A549 (cell line): ENCODE measurements at regions not wholly inside any gene's neighbourhood (a gene's known extent, or its start where the extent isn't known, plus 50 kb on each side); places are given as distances from the start of the nearest gene placed in this dataset.

Source experiments
- CHD2 ChIP-seq: fragments of 150-350 bp; IDR thresholded peaks from 2 replicates; pipeline ENCODE4 v1.6.1; 2014; ENCODE audit warnings: low read length; ENCODE audit not compliant: partially characterized antibody
- ESRRA ChIP-seq: fragments of 150-350 bp; IDR thresholded peaks from 2 replicates; pipeline ENCODE4 v1.6.1; 2014; ENCODE audit warnings: mild to moderate bottlenecking, low read length, borderline replicate concordance
- KDM5A ChIP-seq: fragments of 200-600 bp; sonication (generic); IDR thresholded peaks from 2 replicates; pipeline ENCODE4 v1.6.1; 2016; ENCODE audit warnings: antibody characterized with exemption, mild to moderate bottlenecking
- MAZ ChIP-seq: fragments of 150-350 bp; IDR thresholded peaks from 2 replicates; pipeline ENCODE4 v1.6.1; 2014; ENCODE audit warnings: antibody characterized with exemption, low read depth, low read length, borderline replicate concordance
- NR3C1 ChIP-seq: fragments of >200 bp; sonication (Bioruptor Twin); formaldehyde crosslinking; IDR thresholded peaks from 3 replicates; pipeline ENCODE4 v1.6.1; 2017
- POLR2A ChIP-seq: IDR thresholded peaks from 2 replicates; pipeline ENCODE4 v1.6.1; 2012; ENCODE audit warnings: mild to moderate bottlenecking, low read length
- RCOR1 ChIP-seq: fragments of 150-350 bp; IDR thresholded peaks from 2 replicates; pipeline ENCODE4 v1.6.1; 2014; ENCODE audit warnings: antibody characterized with exemption, low read length, low read depth
- RFX5 ChIP-seq: fragments of 450-650 bp; IDR thresholded peaks from 2 replicates; pipeline ENCODE4 v1.7.1; 2014; ENCODE audit warnings: antibody characterized with exemption, mild to moderate bottlenecking, moderate library complexity
- TF ChIP-seq, protein P1 (sequence below): fragments of 250-450 bp; sonication (Bioruptor Pico); IDR thresholded peaks from 2 replicates; pipeline ENCODE4 v1.5.0; 2020; ENCODE audit warnings: low read depth, mild to moderate bottlenecking, moderate library complexity
- TF ChIP-seq, protein P2 (sequence below): fragments of >200 bp; sonication (Bioruptor Twin); formaldehyde crosslinking; IDR thresholded peaks from 3 replicates; pipeline ENCODE4 v1.5.1; 2016
- TF ChIP-seq, protein P3 (sequence below): fragments of 450-650 bp; IDR thresholded peaks from 2 replicates; pipeline ENCODE4 v1.6.1; 2014; ENCODE audit warnings: antibody characterized with exemption
- TF ChIP-seq, protein P4 (sequence below): IDR thresholded peaks from 2 replicates; pipeline ENCODE4 v1.6.1; 2012

DNA sequence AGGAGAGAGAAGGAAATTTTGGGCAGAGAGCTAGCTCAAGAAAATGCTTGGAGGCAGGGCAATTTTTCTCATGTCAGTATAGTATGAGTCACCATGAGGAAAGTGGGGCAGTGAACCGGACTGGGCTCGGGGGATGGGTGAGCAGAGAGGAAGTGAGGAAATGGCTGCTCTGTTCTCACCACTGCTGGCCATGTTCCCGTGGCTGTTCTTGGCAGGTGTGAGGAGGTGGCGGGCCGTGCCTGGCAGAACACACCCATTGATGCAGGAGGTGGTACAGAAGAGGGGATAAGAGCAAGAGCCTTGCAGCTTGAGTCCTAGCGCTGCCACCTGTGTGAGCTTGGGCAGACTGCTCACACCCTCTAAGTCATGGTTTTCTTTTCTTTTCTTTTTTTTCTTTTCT, 304.4 kb upstream of the LYZL1 start:
- TF ChIP-seq POLR2A (no peak), CHD2 (no peak), ESRRA (no peak), RCOR1 (no peak), NR3C1 (no peak), MAZ (no peak), RFX5 (no peak), KDM5A (no peak)
- TF ChIP-seq, protein P1, sequence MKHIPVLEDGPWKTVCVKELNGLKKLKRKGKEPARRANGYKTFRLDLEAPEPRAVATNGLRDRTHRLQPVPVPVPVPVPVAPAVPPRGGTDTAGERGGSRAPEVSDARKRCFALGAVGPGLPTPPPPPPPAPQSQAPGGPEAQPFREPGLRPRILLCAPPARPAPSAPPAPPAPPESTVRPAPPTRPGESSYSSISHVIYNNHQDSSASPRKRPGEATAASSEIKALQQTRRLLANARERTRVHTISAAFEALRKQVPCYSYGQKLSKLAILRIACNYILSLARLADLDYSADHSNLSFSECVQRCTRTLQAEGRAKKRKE, result no peak
- TF ChIP-seq, protein P2, sequence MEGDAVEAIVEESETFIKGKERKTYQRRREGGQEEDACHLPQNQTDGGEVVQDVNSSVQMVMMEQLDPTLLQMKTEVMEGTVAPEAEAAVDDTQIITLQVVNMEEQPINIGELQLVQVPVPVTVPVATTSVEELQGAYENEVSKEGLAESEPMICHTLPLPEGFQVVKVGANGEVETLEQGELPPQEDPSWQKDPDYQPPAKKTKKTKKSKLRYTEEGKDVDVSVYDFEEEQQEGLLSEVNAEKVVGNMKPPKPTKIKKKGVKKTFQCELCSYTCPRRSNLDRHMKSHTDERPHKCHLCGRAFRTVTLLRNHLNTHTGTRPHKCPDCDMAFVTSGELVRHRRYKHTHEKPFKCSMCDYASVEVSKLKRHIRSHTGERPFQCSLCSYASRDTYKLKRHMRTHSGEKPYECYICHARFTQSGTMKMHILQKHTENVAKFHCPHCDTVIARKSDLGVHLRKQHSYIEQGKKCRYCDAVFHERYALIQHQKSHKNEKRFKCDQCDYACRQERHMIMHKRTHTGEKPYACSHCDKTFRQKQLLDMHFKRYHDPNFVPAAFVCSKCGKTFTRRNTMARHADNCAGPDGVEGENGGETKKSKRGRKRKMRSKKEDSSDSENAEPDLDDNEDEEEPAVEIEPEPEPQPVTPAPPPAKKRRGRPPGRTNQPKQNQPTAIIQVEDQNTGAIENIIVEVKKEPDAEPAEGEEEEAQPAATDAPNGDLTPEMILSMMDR, result no peak
- TF ChIP-seq, protein P3, sequence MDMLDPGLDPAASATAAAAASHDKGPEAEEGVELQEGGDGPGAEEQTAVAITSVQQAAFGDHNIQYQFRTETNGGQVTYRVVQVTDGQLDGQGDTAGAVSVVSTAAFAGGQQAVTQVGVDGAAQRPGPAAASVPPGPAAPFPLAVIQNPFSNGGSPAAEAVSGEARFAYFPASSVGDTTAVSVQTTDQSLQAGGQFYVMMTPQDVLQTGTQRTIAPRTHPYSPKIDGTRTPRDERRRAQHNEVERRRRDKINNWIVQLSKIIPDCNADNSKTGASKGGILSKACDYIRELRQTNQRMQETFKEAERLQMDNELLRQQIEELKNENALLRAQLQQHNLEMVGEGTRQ, result no peak
- TF ChIP-seq, protein P4, sequence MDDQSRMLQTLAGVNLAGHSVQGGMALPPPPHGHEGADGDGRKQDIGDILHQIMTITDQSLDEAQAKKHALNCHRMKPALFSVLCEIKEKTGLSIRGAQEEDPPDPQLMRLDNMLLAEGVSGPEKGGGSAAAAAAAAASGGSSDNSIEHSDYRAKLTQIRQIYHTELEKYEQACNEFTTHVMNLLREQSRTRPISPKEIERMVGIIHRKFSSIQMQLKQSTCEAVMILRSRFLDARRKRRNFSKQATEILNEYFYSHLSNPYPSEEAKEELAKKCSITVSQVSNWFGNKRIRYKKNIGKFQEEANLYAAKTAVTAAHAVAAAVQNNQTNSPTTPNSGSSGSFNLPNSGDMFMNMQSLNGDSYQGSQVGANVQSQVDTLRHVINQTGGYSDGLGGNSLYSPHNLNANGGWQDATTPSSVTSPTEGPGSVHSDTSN, result no peak
